Caco-2 (cell line): ENCODE measurements at regions not wholly inside any gene's neighbourhood (a gene's known extent, or its start where the extent isn't known, plus 50 kb on each side); places are given as distances from the start of the nearest gene placed in this dataset.

ENCODE experiments used
- BruUV-seq: library from RNA; stranded (reverse); fragments of 400-500 nt; replicated peaks from 2 replicates; lab custom pipeline; 2021; lab: Mats Ljungman, UMichigan
- CTCF ChIA-PET: fragments of 300-600 bp; sonication (Branson Sonifier 250); formaldehyde crosslinking; loops from one replicate; lab custom pipeline; 2022; ENCODE audit warnings: antibody characterized with exemption; lab: Charles Lee
- POLR2A ChIA-PET: fragments of 300-600 bp; sonication (Branson Sonifier 250); formaldehyde crosslinking; loops from one replicate; lab custom pipeline; 2022; ENCODE audit warnings: antibody characterized with exemption; lab: Charles Lee
- DNase-seq, 2 experiments: peaks; one replicate each; pipeline versions ENCODE4 v3.0.0 to v3.0.0-alpha.2; 2020 to 2022
- H3K27me3 ChIP-seq: replicated peaks from 2 replicates; pipeline ENCODE4 v1.6.0; 2011; ENCODE audit warnings: low read length; ENCODE audit not compliant: control insufficient read depth, insufficient read depth
- H3K36me3 ChIP-seq: 2 replicates; pipeline ENCODE4 v1.5.1; 2011; ENCODE audit warnings: low read length; ENCODE audit not compliant: control insufficient read depth, insufficient read depth
- H3K4me1 ChIP-seq: fragments of 250-450 bp; sonication (Bioruptor Pico); 2 replicates; pipeline ENCODE4 v1.5.1; 2020; ENCODE audit warnings: mild to moderate bottlenecking
- H3K4me3 ChIP-seq: 2 replicates; pipeline ENCODE4 v1.5.1; 2011; ENCODE audit warnings: low read depth, mild to moderate bottlenecking, control low read depth, low read length
- H3K9me3 ChIP-seq: fragments of 250-450 bp; sonication (Bioruptor Pico); 2 replicates; pipeline ENCODE4 v1.5.1; 2020; ENCODE audit warnings: mild to moderate bottlenecking, moderate library complexity
- H3K27ac Mint-ChIP-seq: one replicate; pipeline ENCODE4 v1.8.0; 2022; ENCODE audit warnings: mixed read lengths; ENCODE audit not compliant: unreplicated experiment
- H3K27me3 Mint-ChIP-seq: one replicate; pipeline ENCODE4 v1.8.0; 2022; ENCODE audit warnings: mixed read lengths; ENCODE audit not compliant: insufficient read depth, unreplicated experiment
- H3K36me3 Mint-ChIP-seq: one replicate; pipeline ENCODE4 v1.8.0; 2022; ENCODE audit warnings: mild to moderate bottlenecking, mixed read lengths; ENCODE audit not compliant: insufficient read depth, unreplicated experiment
- H3K4me1 Mint-ChIP-seq: one replicate; pipeline ENCODE4 v1.8.0; 2022; ENCODE audit warnings: low read depth, mixed read lengths; ENCODE audit not compliant: unreplicated experiment
- H3K4me3 Mint-ChIP-seq: one replicate; pipeline ENCODE4 v1.8.0; 2022; ENCODE audit warnings: mild to moderate bottlenecking, moderate library complexity, mixed read lengths; ENCODE audit not compliant: unreplicated experiment
- H3K9me3 Mint-ChIP-seq: one replicate; pipeline ENCODE4 v1.8.0; 2022; ENCODE audit warnings: mixed read lengths; ENCODE audit not compliant: unreplicated experiment
- CTCF ChIP-seq, 2 experiments: fragments of 200-600 bp in 1 of 2; IDR thresholded peaks; 1 replicate in 1 of 2; 2 replicates in 1 of 2; pipeline versions ENCODE4 v1.5.1 to v1.8.0; 2011 to 2022; ENCODE audit warnings: antibody characterized with exemption in 1 of 2, control low read depth in 1 of 2, inconsistent platforms in 1 of 2, low read depth in 1 of 2, low read length in 1 of 2, mild to moderate bottlenecking in 1 of 2, moderate library complexity in 1 of 2; ENCODE audit not compliant: insufficient read depth in 1 of 2, severe bottlenecking in 1 of 2, unreplicated experiment in 1 of 2
- intact Hi-C: fragments of 100-400 bp; cut with micrococcal nuclease; formaldehyde crosslinking; loops from one replicate; pipeline ENCODE4 v1.10.0; 2022; ENCODE audit not compliant: unreplicated experiment

- Histone ChIP-seq H3K27me3 (no peaks in the 10 kb centered on the region), H3K4me1 (peaks cover 38% of the 10 kb centered on the region), H3K9me3 (no peaks in the 10 kb centered on the region), H3K4me3 (no peak overlapping the region), H3K36me3 (no peaks in the 10 kb centered on the region)
- H3K27ac Mint-ChIP-seq: no peak overlapping the region
- DNase-seq: no peak
- intact Hi-C loops: no loop called here
- no peaks in the 10 kb centered on the region for H3K9me3 Mint-ChIP-seq
- POLR2A ChIA-PET: no interaction called here
- H3K4me1 Mint-ChIP-seq: peaks cover 18% of the 10 kb centered on the region
- H3K36me3 Mint-ChIP-seq: no peaks in the 10 kb centered on the region
- no TSS peak for BruUV-seq
- CTCF ChIA-PET: no interaction called here
- no peaks in the 10 kb centered on the region for H3K27me3 Mint-ChIP-seq
- no peak for TF ChIP-seq CTCF (IDR thresholded peaks at IDR 0.05; ENCODE audit: insufficient read depth in 1 of 2, low read depth in 1 of 2, low read length in 1 of 2, severe bottlenecking in 1 of 2, unreplicated experiment in 1 of 2)
- no peak overlapping the region for H3K4me3 Mint-ChIP-seq
Observed at GRCh38 chr17:73791121-73791520, 146.9 kb upstream of the SDK2 start.

GRCh38 chr17:73791631-73792030 lies 147.4 kb upstream of the SDK2 start:
- no peaks in the 10 kb centered on the region for H3K27me3 ChIP-seq
- H3K27me3 Mint-ChIP-seq: no peaks in the 10 kb centered on the region
- H3K4me1 ChIP-seq: peaks cover 36% of the 10 kb centered on the region
- no peaks in the 10 kb centered on the region for H3K9me3 Mint-ChIP-seq
- TF ChIP-seq CTCF (IDR thresholded peaks at IDR 0.05; ENCODE audit: insufficient read depth in 1 of 2, low read depth in 1 of 2, low read length in 1 of 2, severe bottlenecking in 1 of 2, unreplicated experiment in 1 of 2): no peak
- H3K36me3 Mint-ChIP-seq: no peaks in the 10 kb centered on the region
- POLR2A ChIA-PET: no interaction called here
- H3K36me3 ChIP-seq: no peaks in the 10 kb centered on the region
- H3K4me3 Mint-ChIP-seq: no peak overlapping the region
- no TSS peak for BruUV-seq
- no peak overlapping the region for H3K27ac Mint-ChIP-seq
- CTCF ChIA-PET: no interaction called here
- peaks cover 16% of the 10 kb centered on the region for H3K4me1 Mint-ChIP-seq
- H3K9me3 ChIP-seq: no peaks in the 10 kb centered on the region
- intact Hi-C loops: no loop called here
- no peak for DNase-seq
- H3K4me3 ChIP-seq: no peak overlapping the region

GRCh38 chr17:73792994-73793393 lies 148.7 kb upstream of the SDK2 start:
- no peak overlapping the region for H3K4me3 ChIP-seq

More at GRCh38 chr17:73792994-73793393, 148.7 kb upstream of the SDK2 start:
- TF ChIP-seq CTCF (IDR thresholded peaks at IDR 0.05; ENCODE audit: insufficient read depth in 1 of 2, low read depth in 1 of 2, low read length in 1 of 2, severe bottlenecking in 1 of 2, unreplicated experiment in 1 of 2): no peak
- H3K9me3 Mint-ChIP-seq: no peaks in the 10 kb centered on the region
- H3K27me3 ChIP-seq: no peaks in the 10 kb centered on the region
- no peaks in the 10 kb centered on the region for H3K27me3 Mint-ChIP-seq
- H3K4me3 Mint-ChIP-seq: no peak overlapping the region
- CTCF ChIA-PET: interaction anchor here (0.7 to 1.0 kb wide), 2 partner anchors 31 to 205 kb away, joined by 3 read pairs; no protein-coding TSS in a partner anchor
- no peaks in the 10 kb centered on the region for H3K36me3 ChIP-seq
- no peaks in the 10 kb centered on the region for H3K9me3 ChIP-seq
- peak; percentile 69 to 71 for DNase-seq
- POLR2A ChIA-PET: no interaction called here
- H3K27ac Mint-ChIP-seq: no peak overlapping the region
- peaks cover 50% of the 10 kb centered on the region for H3K4me1 ChIP-seq
- intact Hi-C loops: no loop called here
- peaks cover 21% of the 10 kb centered on the region for H3K4me1 Mint-ChIP-seq
- H3K36me3 Mint-ChIP-seq: no peaks in the 10 kb centered on the region
- no TSS peak for BruUV-seq
